A673 (cell line): ENCODE measurements at regions not wholly inside any gene's neighbourhood (a gene's known extent, or its start where the extent isn't known, plus 50 kb on each side); places are given as distances from the start of the nearest gene placed in this dataset.
"Not testable (repeated sequence)": the region's sequence is repeated elsewhere in the genome, so short reads cannot be mapped to it uniquely, and the experiment has no call there.

Experiments used
- BruUV-seq: library from RNA; stranded (reverse); fragments of 400-500 nt; replicated peaks from 2 replicates; lab custom pipeline; 2021; lab: Mats Ljungman, UMichigan
- CTCF ChIA-PET: fragments of 300-600 bp; sonication (Branson Sonifier 250); formaldehyde crosslinking; loops from one replicate; lab custom pipeline; 2022; ENCODE audit warnings: antibody characterized with exemption; lab: Charles Lee
- POLR2A ChIA-PET: fragments of 300-600 bp; sonication (Branson Sonifier 250); formaldehyde crosslinking; loops from one replicate; lab custom pipeline; 2022; ENCODE audit warnings: antibody characterized with exemption; ENCODE audit not compliant: low non-redundant PET; lab: Charles Lee
- DNase-seq: peaks from one replicate; pipeline ENCODE4 v3.0.0-alpha.2; 2015; ENCODE audit warnings: low spot score
- H3K27ac ChIP-seq: fragments of 200-600 bp; sonication (generic); 2 replicates; pipeline ENCODE4 v1.5.1; 2016; ENCODE audit warnings: mixed run types, low read depth, mild to moderate bottlenecking, mixed read lengths, antibody characterized with exemption, low read length; ENCODE audit not compliant: poor library complexity, severe bottlenecking
- H3K27me3 ChIP-seq: fragments of 200-600 bp; sonication (generic); replicated peaks from 2 replicates; pipeline ENCODE4 v1.6.1; 2017; ENCODE audit warnings: mixed run types, low read depth, mild to moderate bottlenecking, mixed read lengths, antibody characterized with exemption, low read length; ENCODE audit not compliant: insufficient read depth, poor library complexity
- H3K36me3 ChIP-seq: fragments of 200-600 bp; sonication (generic); 2 replicates; pipeline ENCODE4 v1.6.1; 2016; ENCODE audit warnings: mixed run types, mild to moderate bottlenecking, mixed read lengths, antibody characterized with exemption, low read length; ENCODE audit not compliant: insufficient read depth, poor library complexity, severe bottlenecking
- H3K4me1 ChIP-seq: fragments of 200-600 bp; sonication (generic); 2 replicates; pipeline ENCODE4 v1.6.1; 2017; ENCODE audit warnings: mixed run types, mild to moderate bottlenecking, mixed read lengths, antibody characterized with exemption, low read length; ENCODE audit not compliant: insufficient read depth, poor library complexity, severe bottlenecking
- H3K4me3 ChIP-seq: fragments of 200-600 bp; sonication (generic); 2 replicates; pipeline ENCODE4 v1.5.1; 2016; ENCODE audit warnings: low read depth, mixed run types, mild to moderate bottlenecking, mixed read lengths, low read length; ENCODE audit not compliant: poor library complexity, severe bottlenecking
- H3K9me3 ChIP-seq: fragments of 200-600 bp; sonication (generic); 2 replicates; pipeline ENCODE4 v1.6.1; 2016; ENCODE audit warnings: mixed run types, low read depth, mild to moderate bottlenecking, mixed read lengths, antibody characterized with exemption, low read length; ENCODE audit not compliant: poor library complexity, severe bottlenecking
- EZH2 ChIP-seq: fragments of 200-600 bp; sonication (generic); IDR thresholded peaks from 2 replicates; pipeline ENCODE4 v1.6.1; 2017; ENCODE audit warnings: borderline replicate concordance, low read depth, mild to moderate bottlenecking, mixed read lengths, antibody characterized with exemption, low read length; ENCODE audit not compliant: poor library complexity, severe bottlenecking
- intact Hi-C: fragments of 100-400 bp; cut with micrococcal nuclease; formaldehyde crosslinking; loops from one replicate; pipeline ENCODE4 v1.10.0; 2022; ENCODE audit not compliant: unreplicated experiment
- TF ChIP-seq, protein P1 (sequence below): fragments of 300-800, 200-600 bp; sonication (generic); conservative IDR thresholded peaks from 2 replicates; pipeline ENCODE4 v1.5.1; 2017; ENCODE audit warnings: low read depth, mild to moderate bottlenecking, antibody characterized with exemption, low read length, moderate library complexity, mixed read lengths

DNA sequence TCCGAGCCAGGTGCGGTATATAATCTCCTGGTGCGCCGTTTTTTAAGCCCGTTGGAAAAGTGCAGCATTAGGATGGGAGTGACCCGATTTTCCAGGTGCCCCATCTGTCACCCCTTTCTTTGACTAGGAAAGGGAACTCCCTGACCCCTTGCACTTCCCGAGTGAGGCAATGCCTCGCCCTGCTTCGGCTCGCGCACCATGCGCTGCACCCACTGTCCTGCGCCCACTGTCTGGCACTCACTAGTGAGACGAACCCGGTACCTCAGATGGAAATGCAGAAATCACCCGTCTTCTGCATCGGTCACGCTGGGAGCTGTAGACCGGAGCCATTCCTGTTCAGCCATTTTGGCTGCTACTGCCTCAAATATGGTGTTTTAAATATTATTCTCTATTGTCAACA is 198.0 kb downstream of the MEIS1 start:
- POLR2A ChIA-PET, DNase-seq, H3K4me3 ChIP-seq, H3K4me1 ChIP-seq, H3K27me3 ChIP-seq, H3K27ac ChIP-seq, BruUV-seq, CTCF ChIA-PET, intact Hi-C loops, H3K9me3 ChIP-seq, H3K36me3 ChIP-seq: not testable (repeated sequence)

DNA sequence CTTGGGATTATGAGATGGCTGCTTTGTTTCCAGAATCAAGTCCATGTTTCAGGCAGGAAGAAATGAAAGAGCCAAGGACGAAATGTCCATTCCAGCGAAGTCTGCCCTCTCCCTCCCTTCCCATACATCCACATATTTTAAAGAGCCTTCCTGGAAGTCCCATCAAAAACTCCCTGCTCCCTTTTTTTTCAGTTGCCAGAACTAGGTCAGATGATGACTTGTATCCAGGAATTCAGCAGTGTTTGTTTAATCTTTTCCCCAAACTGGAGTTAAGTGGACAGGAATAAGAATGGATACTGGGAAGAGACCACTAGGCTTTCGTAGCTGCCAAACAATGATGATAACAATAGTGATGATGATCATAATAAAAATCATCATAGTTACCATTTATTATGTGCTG is 198.7 kb downstream of the MEIS1 start:
- Histone ChIP-seq H3K27me3 (no peaks in the 10 kb centered on the region), H3K4me1 (no peaks in the 10 kb centered on the region), H3K9me3 (no peaks in the 10 kb centered on the region), H3K36me3 (no peaks in the 10 kb centered on the region), H3K4me3 (no peak overlapping the region), H3K27ac (no peak overlapping the region)
- no TSS peak for BruUV-seq
- intact Hi-C loops: no loop called here
- no peak for DNase-seq
- POLR2A ChIA-PET: no interaction called here
- TF ChIP-seq, protein P1, sequence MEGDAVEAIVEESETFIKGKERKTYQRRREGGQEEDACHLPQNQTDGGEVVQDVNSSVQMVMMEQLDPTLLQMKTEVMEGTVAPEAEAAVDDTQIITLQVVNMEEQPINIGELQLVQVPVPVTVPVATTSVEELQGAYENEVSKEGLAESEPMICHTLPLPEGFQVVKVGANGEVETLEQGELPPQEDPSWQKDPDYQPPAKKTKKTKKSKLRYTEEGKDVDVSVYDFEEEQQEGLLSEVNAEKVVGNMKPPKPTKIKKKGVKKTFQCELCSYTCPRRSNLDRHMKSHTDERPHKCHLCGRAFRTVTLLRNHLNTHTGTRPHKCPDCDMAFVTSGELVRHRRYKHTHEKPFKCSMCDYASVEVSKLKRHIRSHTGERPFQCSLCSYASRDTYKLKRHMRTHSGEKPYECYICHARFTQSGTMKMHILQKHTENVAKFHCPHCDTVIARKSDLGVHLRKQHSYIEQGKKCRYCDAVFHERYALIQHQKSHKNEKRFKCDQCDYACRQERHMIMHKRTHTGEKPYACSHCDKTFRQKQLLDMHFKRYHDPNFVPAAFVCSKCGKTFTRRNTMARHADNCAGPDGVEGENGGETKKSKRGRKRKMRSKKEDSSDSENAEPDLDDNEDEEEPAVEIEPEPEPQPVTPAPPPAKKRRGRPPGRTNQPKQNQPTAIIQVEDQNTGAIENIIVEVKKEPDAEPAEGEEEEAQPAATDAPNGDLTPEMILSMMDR: no peak
- no peak for TF ChIP-seq EZH2
- CTCF ChIA-PET: no interaction called here

DNA sequence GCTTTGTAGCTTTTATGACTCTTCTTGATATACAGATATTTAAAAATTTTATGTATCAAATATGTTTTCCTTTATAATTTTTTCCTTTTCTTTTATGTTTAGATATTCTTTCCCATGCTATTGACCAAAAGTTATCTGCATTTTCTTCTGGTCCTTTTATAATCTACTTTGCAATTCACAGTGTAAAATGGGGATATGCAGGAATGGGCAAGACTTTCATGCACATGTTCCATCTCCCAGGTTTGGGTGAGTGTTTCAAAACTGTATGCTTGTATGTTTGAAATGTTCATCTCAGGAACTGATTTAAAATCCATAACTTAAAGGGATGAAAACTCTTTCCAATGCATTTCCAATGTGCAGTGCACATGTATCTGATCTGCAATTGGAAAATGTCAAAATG is 199.9 kb downstream of the MEIS1 start:
- intact Hi-C loops: no loop called here
- no peak for TF ChIP-seq EZH2
- TF ChIP-seq, protein P1: no peak
- POLR2A ChIA-PET: no interaction called here

DNA sequence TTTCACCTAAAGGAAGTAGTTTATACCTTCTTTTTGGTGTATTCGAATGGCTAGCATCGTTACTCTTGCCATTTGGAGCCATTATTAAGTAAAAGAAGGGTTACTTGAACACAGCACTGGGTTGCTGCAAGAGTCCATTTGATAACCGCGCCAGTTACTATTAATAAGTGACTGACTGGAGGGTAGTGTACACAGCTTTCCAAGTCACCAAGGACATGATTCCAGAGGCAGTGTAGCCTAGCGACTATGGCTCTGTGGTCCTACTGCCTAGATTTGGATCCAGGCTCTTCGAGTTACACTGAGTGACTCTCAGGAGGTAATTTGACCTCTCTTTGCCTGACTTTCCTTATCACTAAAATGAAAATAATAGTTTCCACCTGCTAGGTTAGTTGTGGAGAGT is 206.8 kb downstream of the MEIS1 start:
- Histone ChIP-seq H3K27ac (no peak overlapping the region), H3K4me1 (no peaks in the 10 kb centered on the region), H3K36me3 (no peaks in the 10 kb centered on the region), H3K27me3 (no peaks in the 10 kb centered on the region), H3K4me3 (no peak overlapping the region), H3K9me3 (no peaks in the 10 kb centered on the region)
- no peak for DNase-seq
- ChIA-PET CTCF (no interaction called here), POLR2A (no interaction called here)
- TF ChIP-seq, protein P1: no peak
- TF ChIP-seq EZH2: no peak
- no TSS peak for BruUV-seq
- intact Hi-C loops: no loop called here

More for the DNA sequence above, 199.9 kb downstream of the MEIS1 start:
- CTCF ChIA-PET: no interaction called here
- H3K9me3 ChIP-seq: no peaks in the 10 kb centered on the region
- no peak overlapping the region for H3K4me3 ChIP-seq
- DNase-seq: no peak
- no peaks in the 10 kb centered on the region for H3K4me1 ChIP-seq
- H3K27me3 ChIP-seq: no peaks in the 10 kb centered on the region
- no peak overlapping the region for H3K27ac ChIP-seq
- BruUV-seq: no TSS peak
- H3K36me3 ChIP-seq: no peaks in the 10 kb centered on the region

DNA sequence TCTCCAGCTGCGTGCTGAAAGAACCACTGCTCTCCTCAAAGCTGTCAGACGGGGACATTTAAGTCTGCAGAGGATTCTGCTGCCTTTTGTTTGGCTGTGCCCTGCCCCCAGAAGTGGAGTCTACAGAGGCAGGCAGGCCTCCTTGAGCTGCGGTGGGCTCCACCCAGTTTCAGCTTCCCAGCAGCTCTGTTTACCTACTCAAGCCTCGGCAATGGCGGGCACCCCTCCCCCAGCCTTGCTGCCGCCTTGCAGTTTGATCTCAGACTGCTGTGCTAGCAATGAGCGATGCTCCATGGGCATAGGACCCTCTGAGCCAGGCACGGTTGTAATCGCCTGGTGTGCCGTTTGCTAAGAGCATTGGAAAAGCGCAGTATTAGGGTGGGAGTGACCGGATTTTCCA is 213.2 kb downstream of the MEIS1 start:
- H3K4me1 ChIP-seq, intact Hi-C loops, H3K27me3 ChIP-seq, DNase-seq, H3K36me3 ChIP-seq, H3K4me3 ChIP-seq, H3K9me3 ChIP-seq, CTCF ChIA-PET, H3K27ac ChIP-seq, POLR2A ChIA-PET, BruUV-seq: not testable (repeated sequence)
